ENCODE measurements at regions not wholly inside any gene's neighbourhood (a gene's known extent, or its start where the extent isn't known, plus 50 kb on each side); places are given as distances from the start of the nearest gene placed in this dataset.
A peak's percentile ranks its signal among the peaks of the same experiment; 100 is the strongest.

GRCh38 chr11:119839476-119840133 lies 110.6 kb upstream of the NECTIN1 start:
- DNase-seq (ENCODE audit: low spot score): no peak
- no peaks in the 10 kb centered on the region for H3K27me3 ChIP-seq
- H3K79me2 ChIP-seq: no peaks in the 10 kb centered on the region
- no peaks in the 10 kb centered on the region for H3K9me2 ChIP-seq (replicated peaks; ENCODE audit: insufficient read depth)
- no peaks in the 10 kb centered on the region for H3K4me1 ChIP-seq (ENCODE audit: insufficient read depth)
- H4K20me1 ChIP-seq (ENCODE audit: insufficient read depth, poor library complexity, severe bottlenecking): no peaks in the 10 kb centered on the region
- H3K27ac ChIP-seq: no peak overlapping the region
- H3K4me3 ChIP-seq: no peak overlapping the region
- no peaks in the 10 kb centered on the region for H3K9me3 ChIP-seq (ENCODE audit: low read depth)
- H3K36me3 ChIP-seq (replicated peaks; ENCODE audit: insufficient read depth, low read depth): no peaks in the 10 kb centered on the region
- H3K4me2 ChIP-seq: no peak overlapping the region
- TF ChIP-seq EZH2phosphoT487 (IDR thresholded peaks at IDR 0.05; ENCODE audit: low read depth, severe bottlenecking, unreplicated experiment) (no peak), EZH2 (IDR thresholded peaks at IDR 0.05; ENCODE audit: borderline replicate concordance) (no peak), CTCF (IDR thresholded peaks at IDR 0.05; ENCODE audit: poor library complexity) (no peak)
- no peak overlapping the region for H2AFZ ChIP-seq
- 55% methylated on average over 13 of the region's 13 CpGs for WGBS (ENCODE audit: low lambda C conversion rate, missing lambda C conversion rate)

DNA sequence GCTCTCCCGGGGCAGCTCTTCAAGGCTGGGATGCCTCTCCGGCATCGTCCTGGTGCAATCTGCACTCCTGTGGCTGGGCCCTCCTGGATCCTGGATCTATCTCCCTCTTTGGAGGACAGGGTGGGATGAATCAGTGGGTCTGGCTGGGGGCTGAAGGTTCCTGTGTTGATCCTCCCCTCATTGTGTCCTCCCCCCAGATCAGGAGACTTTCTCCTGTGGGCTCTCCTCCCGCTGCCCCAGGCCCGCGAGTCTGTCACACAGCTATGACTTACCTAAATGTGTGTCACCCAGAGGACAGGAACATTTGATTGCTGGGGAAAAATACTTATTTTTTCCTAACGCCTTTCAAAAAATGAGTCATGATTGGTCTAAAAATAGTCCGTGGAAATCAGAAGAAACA lies 106.8 kb upstream of the NECTIN1 start:
- no peaks in the 10 kb centered on the region for H3K79me2 ChIP-seq
- H3K4me2 ChIP-seq: no peak overlapping the region
- 78% methylated on average over 8 of the region's 8 CpGs for WGBS (ENCODE audit: low lambda C conversion rate, missing lambda C conversion rate)
- no peaks in the 10 kb centered on the region for H3K9me3 ChIP-seq (ENCODE audit: low read depth)
- no peaks in the 10 kb centered on the region for H3K9me2 ChIP-seq (replicated peaks; ENCODE audit: insufficient read depth)
- H3K27me3 ChIP-seq: no peaks in the 10 kb centered on the region
- DNase-seq (ENCODE audit: low spot score): no peak
- TF ChIP-seq EZH2phosphoT487 (IDR thresholded peaks at IDR 0.05; ENCODE audit: low read depth, severe bottlenecking, unreplicated experiment): no peak
- TF ChIP-seq CTCF (IDR thresholded peaks at IDR 0.05; ENCODE audit: poor library complexity): no peak
- no peak for TF ChIP-seq EZH2 (IDR thresholded peaks at IDR 0.05; ENCODE audit: borderline replicate concordance)
- no peaks in the 10 kb centered on the region for H3K36me3 ChIP-seq (replicated peaks; ENCODE audit: insufficient read depth, low read depth)
- no peaks in the 10 kb centered on the region for H3K4me1 ChIP-seq (ENCODE audit: insufficient read depth)
- no peaks in the 10 kb centered on the region for H4K20me1 ChIP-seq (ENCODE audit: insufficient read depth, poor library complexity, severe bottlenecking)
- H3K27ac ChIP-seq: no peak overlapping the region
- no peak overlapping the region for H3K4me3 ChIP-seq
- no peak overlapping the region for H2AFZ ChIP-seq

- no peak overlapping the region for H3K27ac ChIP-seq
Observed at GRCh38 chr11:119832202-119832935, 103.4 kb upstream of the NECTIN1 start.

More at GRCh38 chr11:119832202-119832935, 103.4 kb upstream of the NECTIN1 start:
- Histone ChIP-seq H2AFZ (peak overlapping the region; percentile 54), H3K4me1 (ENCODE audit: insufficient read depth) (no peaks in the 10 kb centered on the region), H3K36me3 (replicated peaks; ENCODE audit: insufficient read depth, low read depth) (no peaks in the 10 kb centered on the region), H3K4me3 (no peak overlapping the region), H3K79me2 (no peaks in the 10 kb centered on the region), H3K4me2 (no peak overlapping the region), H3K27me3 (no peaks in the 10 kb centered on the region), H3K9me2 (replicated peaks; ENCODE audit: insufficient read depth) (no peaks in the 10 kb centered on the region), H3K9me3 (ENCODE audit: low read depth) (no peaks in the 10 kb centered on the region), H4K20me1 (ENCODE audit: insufficient read depth, poor library complexity, severe bottlenecking) (no peaks in the 10 kb centered on the region)
- TF ChIP-seq EZH2phosphoT487 (IDR thresholded peaks at IDR 0.05; ENCODE audit: low read depth, severe bottlenecking, unreplicated experiment) (no peak), EZH2 (IDR thresholded peaks at IDR 0.05; ENCODE audit: borderline replicate concordance) (no peak), CTCF (IDR thresholded peaks at IDR 0.05; ENCODE audit: poor library complexity) (no peak)
- DNase-seq (ENCODE audit: low spot score): peak; percentile 77
- WGBS (ENCODE audit: low lambda C conversion rate, missing lambda C conversion rate): 63% methylated on average over 11 of the region's 11 CpGs

All from hepatocyte (in vitro differentiated cells).